ENCODE measurements at regions not wholly inside any gene's neighbourhood (a gene's known extent, or its start where the extent isn't known, plus 50 kb on each side); places are given as distances from the start of the nearest gene placed in this dataset.

GRCh38 chr9:31824860-31825259 is 559.6 kb upstream of the ACO1 start:
- Histone ChIP-seq H2AK5ac (ENCODE audit: low read depth, low read length) (no peak overlapping the region), H3K4me3 (ENCODE audit: insufficient read depth, low read depth, low read length) (no peak overlapping the region), H3K9ac (ENCODE audit: low read depth, low read length) (no peak overlapping the region), H3K18ac (ENCODE audit: low read depth, low read length) (no peak overlapping the region), H3K9me3 (ENCODE audit: control insufficient read depth, insufficient read depth, low read length) (peaks cover 7% of the 10 kb centered on the region; the same call in 1 of the 2 replicates), H4K20me1 (ENCODE audit: insufficient read depth, low read length) (no peaks in the 10 kb centered on the region), H3K79me1 (ENCODE audit: low read depth in 1 of 2, low read length in 2 of 2) (no peaks in the 10 kb centered on the region), H3K4me1 (ENCODE audit: control insufficient read depth, insufficient read depth, low read length) (no peaks in the 10 kb centered on the region), H3K56ac (ENCODE audit: extremely low read depth, insufficient read depth, low read length) (no peak overlapping the region), H4K5ac (ENCODE audit: low read depth, low read length) (no peak overlapping the region), H2BK5ac (ENCODE audit: low read depth, low read length, poor library complexity, severe bottlenecking) (no peak overlapping the region), H2AK9ac (replicated peaks; ENCODE audit: low read depth, low read length, poor library complexity) (no peak overlapping the region), H2BK15ac (ENCODE audit: low read depth, low read length) (no peak overlapping the region), H3K14ac (replicated peaks; ENCODE audit: low read depth, low read length) (no peak overlapping the region), H2AFZ (replicated peaks; ENCODE audit: low read length, poor library complexity) (no peak overlapping the region), H3K27me3 (ENCODE audit: control insufficient read depth, insufficient read depth, low read length) (no peaks in the 10 kb centered on the region), H3K9me1 (ENCODE audit: insufficient read depth, low read length) (no peaks in the 10 kb centered on the region), H2BK20ac (ENCODE audit: low read depth, low read length) (no peak overlapping the region), H3K23ac (ENCODE audit: low read depth, low read length) (no peak overlapping the region), H4K91ac (ENCODE audit: insufficient read depth, low read depth, low read length) (no peak overlapping the region), H3K4me2 (ENCODE audit: low read depth, low read length) (no peak overlapping the region), H2BK120ac (ENCODE audit: low read depth, low read length) (no peak overlapping the region), H4K8ac (ENCODE audit: low read depth in 2 of 2, low read length in 2 of 2) (no peak overlapping the region), H3K4ac (ENCODE audit: low read depth, low read length) (no peak overlapping the region), H3K36me3 (ENCODE audit: control insufficient read depth, insufficient read depth, low read length) (no peaks in the 10 kb centered on the region), H3K27ac (ENCODE audit: insufficient read depth, low read length) (no peak overlapping the region)
- no peak for TF ChIP-seq MXI1 (IDR thresholded peaks at IDR 0.05; ENCODE audit: borderline replicate concordance, low read depth, low read length)
- TF ChIP-seq CHD1 (IDR thresholded peaks at IDR 0.05; ENCODE audit: low read depth, low read length) = no peak
- no peak for TF ChIP-seq RAD21 (IDR thresholded peaks at IDR 0.05; ENCODE audit: low read length)
- no peak for TF ChIP-seq RFX5 (IDR thresholded peaks at IDR 0.05; ENCODE audit: low read depth, low read length)
- TF ChIP-seq POLR2A (IDR thresholded peaks at IDR 0.05; ENCODE audit: low read depth, low read length) = no peak
- TF ChIP-seq FOS (IDR thresholded peaks at IDR 0.05; ENCODE audit: low read depth, low read length) = no peak
- TF ChIP-seq SMC3 (IDR thresholded peaks at IDR 0.05; ENCODE audit: low read depth, low read length) = no peak
- TF ChIP-seq USF2 (IDR thresholded peaks at IDR 0.05; ENCODE audit: low read depth, low read length) = no peak
- no peak for TF ChIP-seq CTCF (conservative IDR thresholded peaks at IDR 0.05; ENCODE audit: low read depth, low read length)
- no peak for TF ChIP-seq ELK1 (IDR thresholded peaks at IDR 0.05; ENCODE audit: borderline replicate concordance, low read depth, low read length)
- no peak for TF ChIP-seq NFE2L2 (IDR thresholded peaks at IDR 0.05; ENCODE audit: low read depth, low read length)
- no peak for TF ChIP-seq MAZ (IDR thresholded peaks at IDR 0.05; ENCODE audit: borderline replicate concordance, low read depth, low read length)
- no peak for TF ChIP-seq BHLHE40 (IDR thresholded peaks at IDR 0.05; ENCODE audit: low read depth, low read length)
- TF ChIP-seq RCOR1 (IDR thresholded peaks at IDR 0.05; ENCODE audit: insufficient replicate concordance, low read length) = no peak
- TF ChIP-seq MAFK (IDR thresholded peaks at IDR 0.05; ENCODE audit: low read depth, low read length) = no peak
- no peak for TF ChIP-seq CEBPB (IDR thresholded peaks at IDR 0.05; ENCODE audit: low read depth, low read length)
- no peak for ATAC-seq (ENCODE audit: low read depth)
- DNase-seq = no peak
- dilution Hi-C loops (cut with HindIII; ENCODE audit: low sequenced_read_pairs, unreplicated experiment) (no loop called here), in situ Hi-C loops (cut with MboI; ENCODE audit: low sequenced_read_pairs) (no loop called here), intact Hi-C loops (cut with micrococcal nuclease) (no loop called here)
- CTCF ChIA-PET = no interaction called here
- POLR2A ChIA-PET (ENCODE audit: unreplicated experiment) = no interaction called here
- WGBS, 2 experiments (ENCODE audit: extremely low coverage in 2 of 2, insufficient read length in 1 of 2) = no CpG with 5 or more reads among the region's 2 CpGs
- no TSS peak for BruUV-seq (replicated peaks)
